ENCODE measurements at regions not wholly inside any gene's neighbourhood (a gene's known extent, or its start where the extent isn't known, plus 50 kb on each side); places are given as distances from the start of the nearest gene placed in this dataset.

- no peaks in the 10 kb centered on the region for H3K36me3 Mint-ChIP-seq (ENCODE audit: low read depth)
- no peak overlapping the region for H3K27ac Mint-ChIP-seq
- H3K4me1 Mint-ChIP-seq (ENCODE audit: low read depth): peaks cover 6% of the 10 kb centered on the region
- H3K4me3 Mint-ChIP-seq: no peak overlapping the region
- H3K27me3 Mint-ChIP-seq: peaks cover 11% of the 10 kb centered on the region
- H3K9me3 Mint-ChIP-seq: peaks cover 9% of the 10 kb centered on the region
- intact Hi-C loops (cut with micrococcal nuclease): no loop called here
Measured at GRCh38 chr5:158351485-158352125, 492.7 kb upstream of the CLINT1 start.

DNA sequence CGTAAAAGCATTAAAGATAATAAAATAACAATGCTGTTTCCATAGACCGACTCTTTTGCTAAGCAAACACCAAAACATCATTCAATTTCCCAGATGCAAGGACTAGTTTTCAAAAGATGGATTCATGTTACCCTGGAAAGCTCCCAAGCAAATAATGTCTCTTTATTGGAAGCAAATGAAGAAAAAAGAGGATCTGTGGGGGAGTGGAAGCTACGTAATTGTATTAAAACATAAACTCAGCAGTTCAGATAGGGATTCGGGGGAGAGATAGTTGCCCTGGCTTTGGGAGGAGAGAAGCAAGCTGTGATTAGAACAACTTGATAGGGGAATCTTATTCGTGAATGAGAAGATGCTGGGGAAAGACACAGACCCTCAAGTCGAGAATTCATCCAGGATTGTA is 491.0 kb upstream of the CLINT1 start:
- H3K4me3 Mint-ChIP-seq: no peak overlapping the region
- peaks cover 3% of the 10 kb centered on the region for H3K4me1 Mint-ChIP-seq (ENCODE audit: low read depth)
- no peak overlapping the region for H3K27ac Mint-ChIP-seq
- intact Hi-C loops (cut with micrococcal nuclease): no loop called here
- peaks cover 15% of the 10 kb centered on the region for H3K9me3 Mint-ChIP-seq
- H3K36me3 Mint-ChIP-seq (ENCODE audit: low read depth): no peaks in the 10 kb centered on the region
- peaks cover 11% of the 10 kb centered on the region for H3K27me3 Mint-ChIP-seq

GRCh38 chr5:158344376-158344775 is 485.4 kb upstream of the CLINT1 start:
- intact Hi-C loops (cut with micrococcal nuclease): no loop called here
- no peaks in the 10 kb centered on the region for H3K27me3 Mint-ChIP-seq
- H3K4me1 Mint-ChIP-seq (ENCODE audit: low read depth): no peaks in the 10 kb centered on the region
- peaks cover 9% of the 10 kb centered on the region for H3K9me3 Mint-ChIP-seq
- H3K4me3 Mint-ChIP-seq: no peak overlapping the region
- H3K36me3 Mint-ChIP-seq (ENCODE audit: low read depth): no peaks in the 10 kb centered on the region
- H3K27ac Mint-ChIP-seq: no peak overlapping the region

DNA sequence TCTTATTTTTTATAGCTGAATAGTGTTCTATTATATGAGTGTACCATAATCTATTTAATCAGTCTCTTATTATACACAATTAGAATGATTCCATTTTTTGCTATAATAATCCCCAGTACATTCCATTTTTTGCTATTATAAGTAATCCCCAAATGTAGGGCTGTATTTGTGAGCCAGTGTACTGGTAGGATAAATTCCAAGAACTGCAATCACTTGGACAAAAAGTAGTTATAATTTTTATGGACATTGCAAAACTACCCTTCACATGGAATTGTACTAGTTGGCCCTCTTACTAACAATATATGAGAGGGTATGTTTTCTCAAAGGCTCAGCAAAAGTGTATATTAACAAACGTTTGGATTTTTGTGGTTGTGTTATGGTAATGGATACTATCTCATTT is 481.7 kb upstream of the CLINT1 start:
- H3K27me3 Mint-ChIP-seq: peaks cover 1% of the 10 kb centered on the region
- no peak overlapping the region for H3K4me3 Mint-ChIP-seq
- no peaks in the 10 kb centered on the region for H3K36me3 Mint-ChIP-seq (ENCODE audit: low read depth)
- no peaks in the 10 kb centered on the region for H3K4me1 Mint-ChIP-seq (ENCODE audit: low read depth)
- intact Hi-C loops (cut with micrococcal nuclease): no loop called here
- peaks cover 13% of the 10 kb centered on the region for H3K9me3 Mint-ChIP-seq
- H3K27ac Mint-ChIP-seq: no peak overlapping the region

DNA sequence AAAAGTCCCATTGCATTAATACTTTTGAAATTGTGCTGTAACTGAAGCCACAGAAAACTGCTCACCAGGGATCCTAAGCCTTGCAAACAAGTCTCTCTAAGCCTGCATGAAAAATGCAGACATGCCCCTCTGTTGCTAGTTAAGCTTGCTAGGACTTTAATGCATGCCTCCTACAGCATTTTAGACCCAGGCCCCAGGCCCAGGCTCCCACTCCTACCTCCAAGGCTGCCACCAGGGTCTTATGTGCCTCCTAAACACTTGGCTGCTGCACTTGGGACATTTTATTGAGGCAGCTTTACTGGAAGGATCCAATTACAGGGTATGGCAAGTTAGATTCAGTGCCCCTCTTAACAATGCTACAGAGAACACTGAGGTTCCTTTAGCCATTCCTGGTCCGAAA is 467.3 kb upstream of the CLINT1 start:
- Mint-ChIP-seq H3K9me3 (peaks cover 14% of the 10 kb centered on the region), H3K27me3 (peaks cover 5% of the 10 kb centered on the region), H3K36me3 (ENCODE audit: low read depth) (no peaks in the 10 kb centered on the region), H3K4me1 (ENCODE audit: low read depth) (no peaks in the 10 kb centered on the region), H3K4me3 (no peak overlapping the region), H3K27ac (no peak overlapping the region)
- intact Hi-C loops (cut with micrococcal nuclease): no loop called here

GRCh38 chr5:158324236-158324635 is 465.3 kb upstream of the CLINT1 start:
- Mint-ChIP-seq H3K27ac (no peak overlapping the region), H3K4me3 (no peak overlapping the region), H3K4me1 (ENCODE audit: low read depth) (no peaks in the 10 kb centered on the region), H3K27me3 (peaks cover 5% of the 10 kb centered on the region), H3K36me3 (ENCODE audit: low read depth) (no peaks in the 10 kb centered on the region), H3K9me3 (peaks cover under 1% of the 10 kb centered on the region)
- intact Hi-C loops (cut with micrococcal nuclease): no loop called here

- no peaks in the 10 kb centered on the region for H3K36me3 Mint-ChIP-seq (ENCODE audit: low read depth)
- intact Hi-C loops (cut with micrococcal nuclease): no loop called here
- H3K27ac Mint-ChIP-seq: no peak overlapping the region
- H3K4me1 Mint-ChIP-seq (ENCODE audit: low read depth): no peaks in the 10 kb centered on the region
- peaks cover 5% of the 10 kb centered on the region for H3K27me3 Mint-ChIP-seq
- H3K4me3 Mint-ChIP-seq: no peak overlapping the region
- no peaks in the 10 kb centered on the region for H3K9me3 Mint-ChIP-seq
Measured at GRCh38 chr5:158322620-158323019, 463.7 kb upstream of the CLINT1 start.

GRCh38 chr5:158320934-158321333 is 462.0 kb upstream of the CLINT1 start:
- Mint-ChIP-seq H3K9me3 (no peaks in the 10 kb centered on the region), H3K36me3 (ENCODE audit: low read depth) (no peaks in the 10 kb centered on the region), H3K4me1 (ENCODE audit: low read depth) (no peaks in the 10 kb centered on the region), H3K27ac (no peak overlapping the region), H3K27me3 (peaks cover 5% of the 10 kb centered on the region), H3K4me3 (no peak overlapping the region)
- intact Hi-C loops (cut with micrococcal nuclease): no loop called here

DNA sequence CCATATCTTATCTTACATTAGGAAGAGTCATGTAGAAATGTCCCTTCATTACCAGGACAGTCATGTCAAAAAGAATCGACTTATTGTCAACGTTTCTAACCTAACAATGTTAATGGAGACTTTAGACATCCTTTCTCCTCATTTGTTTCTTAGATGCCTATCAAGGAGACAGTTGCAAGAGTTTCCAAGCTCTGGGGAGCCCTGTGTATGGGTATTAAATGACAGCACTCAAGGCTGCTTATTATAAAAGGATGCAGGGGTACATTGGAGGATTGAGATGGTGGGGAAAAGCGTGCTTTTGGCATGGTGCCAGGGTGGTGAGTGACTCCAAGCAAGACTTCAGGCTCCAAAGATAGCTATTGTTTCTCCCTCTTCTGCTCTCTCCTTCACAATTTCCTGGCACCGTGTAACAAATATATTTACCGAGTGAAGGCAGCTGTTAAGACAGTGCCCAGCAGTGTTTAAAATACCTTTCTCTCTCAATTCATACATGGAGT is 461.3 kb upstream of the CLINT1 start:
- no peak overlapping the region for H3K4me3 Mint-ChIP-seq
- intact Hi-C loops (cut with micrococcal nuclease): no loop called here
- no peaks in the 10 kb centered on the region for H3K36me3 Mint-ChIP-seq (ENCODE audit: low read depth)
- no peak overlapping the region for H3K27ac Mint-ChIP-seq
- no peaks in the 10 kb centered on the region for H3K9me3 Mint-ChIP-seq
- no peaks in the 10 kb centered on the region for H3K4me1 Mint-ChIP-seq (ENCODE audit: low read depth)
- H3K27me3 Mint-ChIP-seq: peaks cover 5% of the 10 kb centered on the region

GRCh38 chr5:158317507-158317906 is 458.6 kb upstream of the CLINT1 start:
- H3K4me1 Mint-ChIP-seq (ENCODE audit: low read depth): no peaks in the 10 kb centered on the region
- no peaks in the 10 kb centered on the region for H3K36me3 Mint-ChIP-seq (ENCODE audit: low read depth)
- H3K27ac Mint-ChIP-seq: no peak overlapping the region
- no peaks in the 10 kb centered on the region for H3K27me3 Mint-ChIP-seq
- intact Hi-C loops (cut with micrococcal nuclease): no loop called here
- H3K9me3 Mint-ChIP-seq: no peaks in the 10 kb centered on the region
- H3K4me3 Mint-ChIP-seq: no peak overlapping the region

DNA sequence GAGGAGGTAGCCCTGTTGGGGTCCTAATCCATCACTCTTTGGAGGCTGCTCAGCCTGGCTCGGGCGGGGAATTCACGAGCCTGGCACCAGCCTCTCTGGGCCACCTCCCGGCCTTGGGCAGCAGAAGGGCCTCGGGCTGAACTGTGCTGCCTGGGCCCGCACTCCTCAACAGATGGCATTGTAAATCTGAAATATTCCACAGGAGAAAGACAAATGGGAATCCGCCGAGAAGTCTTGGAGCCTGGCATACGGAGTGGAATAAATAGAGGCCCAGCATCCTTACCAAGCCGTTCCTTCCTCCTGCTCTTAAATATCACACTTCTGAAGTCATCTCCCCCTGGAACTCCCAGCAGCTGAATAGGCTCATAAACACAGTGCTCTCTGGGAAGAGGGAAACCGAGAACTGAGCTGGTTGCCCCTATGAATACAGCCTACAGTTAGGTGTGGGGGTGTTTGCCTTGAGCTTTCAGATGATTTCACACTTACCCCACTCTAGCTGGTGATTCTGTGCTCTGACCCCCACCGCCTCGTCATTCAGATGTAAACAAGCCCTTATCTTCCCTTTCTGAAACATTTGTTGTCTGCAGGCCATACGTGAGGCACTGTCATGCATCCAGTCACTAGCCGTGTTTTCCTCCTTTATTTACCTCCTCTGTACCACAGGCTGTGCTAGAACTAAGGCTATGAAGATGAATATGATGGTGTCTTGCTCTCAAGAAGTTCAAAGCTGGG is 455.0 kb upstream of the CLINT1 start:
- intact Hi-C loops (cut with micrococcal nuclease): no loop called here

DNA sequence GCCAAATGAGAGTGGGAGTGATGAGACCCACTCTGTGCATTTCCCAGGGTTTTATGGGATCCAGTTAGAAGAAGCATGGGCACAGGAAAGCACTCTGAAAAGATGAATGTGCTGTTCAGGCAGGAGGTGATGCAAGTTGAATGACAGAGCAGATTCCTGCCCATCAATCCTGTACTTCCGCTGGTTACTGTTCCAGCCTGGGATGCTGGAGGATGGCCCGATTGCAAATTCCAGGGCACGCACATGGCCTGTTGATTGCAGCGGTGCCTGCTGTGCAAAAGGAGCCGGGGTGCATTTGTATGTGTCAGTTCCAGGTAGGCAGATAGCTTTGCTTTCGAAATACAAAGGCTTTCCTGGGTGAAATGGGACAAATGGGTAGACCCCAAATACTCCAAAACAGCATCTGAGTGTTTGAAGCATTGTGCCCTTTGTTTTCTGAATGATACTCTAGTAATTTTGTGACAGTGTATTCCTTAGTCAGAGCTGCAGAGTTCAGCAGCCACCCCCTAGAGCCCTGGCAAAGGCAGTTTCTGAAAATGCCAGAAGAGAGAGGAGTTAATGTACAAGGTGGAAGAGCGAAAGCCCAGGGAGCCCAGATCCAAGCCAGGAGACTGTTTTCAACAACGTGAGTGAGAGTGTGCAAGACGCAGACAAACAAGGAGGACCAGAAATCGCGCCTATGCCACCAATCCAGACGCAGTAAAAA is 454.2 kb upstream of the CLINT1 start:
- Mint-ChIP-seq H3K36me3 (ENCODE audit: low read depth) (no peaks in the 10 kb centered on the region), H3K27me3 (peaks cover 5% of the 10 kb centered on the region), H3K9me3 (peaks cover 9% of the 10 kb centered on the region), H3K4me3 (no peak overlapping the region), H3K4me1 (ENCODE audit: low read depth) (no peaks in the 10 kb centered on the region), H3K27ac (no peak overlapping the region)
- intact Hi-C loops (cut with micrococcal nuclease): no loop called here

More for the DNA sequence above, 455.0 kb upstream of the CLINT1 start:
- Mint-ChIP-seq H3K4me1 (ENCODE audit: low read depth) (no peaks in the 10 kb centered on the region), H3K27ac (no peak overlapping the region), H3K27me3 (peaks cover under 1% of the 10 kb centered on the region), H3K4me3 (no peak overlapping the region), H3K9me3 (peaks cover 9% of the 10 kb centered on the region), H3K36me3 (ENCODE audit: low read depth) (no peaks in the 10 kb centered on the region)

- no peaks in the 10 kb centered on the region for H3K36me3 Mint-ChIP-seq (ENCODE audit: low read depth)
- peaks cover 5% of the 10 kb centered on the region for H3K27me3 Mint-ChIP-seq
- H3K9me3 Mint-ChIP-seq: peaks cover 9% of the 10 kb centered on the region
- H3K4me1 Mint-ChIP-seq (ENCODE audit: low read depth): no peaks in the 10 kb centered on the region
- intact Hi-C loops (cut with micrococcal nuclease): no loop called here
- no peak overlapping the region for H3K27ac Mint-ChIP-seq
- H3K4me3 Mint-ChIP-seq: no peak overlapping the region
Measured at GRCh38 chr5:158309088-158309807, 450.3 kb upstream of the CLINT1 start.
